ENCODE measurements at regions not wholly inside any gene's neighbourhood (a gene's known extent, or its start where the extent isn't known, plus 50 kb on each side); places are given as distances from the start of the nearest gene placed in this dataset.
"Not testable (repeated sequence)": the region's sequence is repeated elsewhere in the genome, so short reads cannot be mapped to it uniquely, and the experiment has no call there.

DNA sequence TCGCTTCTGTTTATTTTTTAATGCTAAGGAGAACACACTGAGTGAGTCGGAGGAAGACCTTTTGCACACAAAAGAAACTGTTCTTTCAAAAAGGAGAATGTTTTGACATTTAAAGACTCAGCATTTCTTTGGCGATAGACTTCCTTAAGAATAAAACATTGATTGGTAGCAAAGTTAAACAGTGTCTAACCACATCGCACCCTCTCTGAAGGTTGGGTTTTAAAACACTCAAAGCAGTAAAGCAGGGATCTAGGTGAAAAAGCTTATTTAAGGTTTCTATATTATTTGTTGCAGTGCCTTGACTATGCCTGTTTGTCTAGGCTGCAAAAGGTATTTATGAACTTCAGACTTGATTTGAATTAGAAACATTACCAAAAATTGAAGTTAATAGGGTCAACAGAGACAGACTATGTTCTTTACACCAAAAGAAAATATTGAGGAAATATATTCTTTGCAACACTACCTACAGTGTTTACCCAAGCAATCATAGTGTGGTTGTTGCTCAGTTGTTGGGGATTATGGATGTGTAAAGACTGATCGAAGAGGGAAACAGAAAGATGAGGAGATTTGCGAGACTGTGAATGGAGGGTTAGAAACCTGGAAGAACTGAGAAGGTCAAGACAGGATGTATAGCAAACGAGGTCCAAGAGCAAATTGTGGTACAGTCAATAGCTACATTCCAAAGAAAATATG is 297.8 kb upstream of the SLC39A10 start:
- DNase-seq (ENCODE audit: low read depth, low spot score), result no peak

DNA sequence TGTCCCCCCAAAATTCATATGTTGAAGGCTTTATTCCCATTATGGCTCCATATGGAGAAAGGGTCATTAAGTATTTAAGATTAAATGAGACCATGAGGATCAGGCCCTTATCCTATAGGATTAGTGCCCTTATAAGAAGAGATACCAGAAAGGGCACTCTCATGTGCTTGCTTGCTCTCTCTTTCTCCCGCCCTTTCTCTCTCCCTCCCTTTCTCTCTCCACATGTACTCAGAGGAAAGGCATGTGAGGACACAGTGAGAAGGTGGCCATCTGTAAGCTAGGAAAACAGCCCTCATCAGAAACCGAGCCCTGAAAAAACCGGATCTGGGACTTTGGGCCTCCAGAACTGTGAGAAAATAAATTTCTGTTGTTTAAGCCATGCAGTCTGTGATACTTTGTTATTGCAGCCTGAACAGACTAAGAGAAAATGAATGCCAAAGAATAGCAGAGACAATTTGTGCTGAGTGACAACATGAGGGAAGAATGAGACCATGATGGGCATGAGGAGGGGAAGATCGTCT is 300.0 kb upstream of the SLC39A10 start:
- no peak for DNase-seq (ENCODE audit: low read depth, low spot score)

DNA sequence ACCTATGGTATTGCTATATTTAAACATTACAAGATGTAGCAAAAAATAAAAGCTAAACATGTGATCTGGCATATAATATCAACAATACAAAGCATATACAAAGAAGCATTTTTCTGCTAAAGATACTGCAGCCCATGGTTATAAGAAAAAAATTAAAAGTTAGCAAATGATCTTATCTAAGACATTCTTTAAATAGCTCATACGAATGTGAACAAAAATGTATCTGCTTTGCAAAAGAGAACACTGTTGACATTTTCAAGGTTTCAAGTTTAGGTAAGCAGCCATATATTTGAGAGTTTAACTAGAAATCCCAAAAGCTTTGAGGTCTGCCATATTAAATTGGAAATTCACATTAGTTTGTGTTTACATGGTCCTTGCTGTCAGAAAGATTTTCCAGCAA is 301.0 kb upstream of the SLC39A10 start:
- DNase-seq (ENCODE audit: low read depth, low spot score), result no peak

DNA sequence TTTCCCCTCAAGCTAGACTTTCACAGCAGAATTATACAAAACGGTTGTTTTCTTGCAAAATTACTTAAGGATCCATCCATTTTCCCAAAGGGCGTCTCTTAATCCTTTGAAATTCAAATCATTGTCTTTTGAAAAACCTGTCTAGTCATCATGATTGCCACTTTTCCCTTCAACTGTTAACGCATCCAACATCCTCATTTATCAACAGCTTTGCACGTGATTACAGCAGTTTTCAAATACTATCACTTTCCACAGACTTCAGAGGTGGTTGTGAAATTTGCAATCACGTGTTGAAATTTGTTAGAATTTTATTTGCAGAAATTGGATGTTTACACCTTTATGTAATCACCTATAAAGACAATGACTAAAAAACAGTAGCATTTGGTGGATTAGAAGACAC is 304.4 kb upstream of the SLC39A10 start:
- no peak for DNase-seq (ENCODE audit: low read depth, low spot score)

DNA sequence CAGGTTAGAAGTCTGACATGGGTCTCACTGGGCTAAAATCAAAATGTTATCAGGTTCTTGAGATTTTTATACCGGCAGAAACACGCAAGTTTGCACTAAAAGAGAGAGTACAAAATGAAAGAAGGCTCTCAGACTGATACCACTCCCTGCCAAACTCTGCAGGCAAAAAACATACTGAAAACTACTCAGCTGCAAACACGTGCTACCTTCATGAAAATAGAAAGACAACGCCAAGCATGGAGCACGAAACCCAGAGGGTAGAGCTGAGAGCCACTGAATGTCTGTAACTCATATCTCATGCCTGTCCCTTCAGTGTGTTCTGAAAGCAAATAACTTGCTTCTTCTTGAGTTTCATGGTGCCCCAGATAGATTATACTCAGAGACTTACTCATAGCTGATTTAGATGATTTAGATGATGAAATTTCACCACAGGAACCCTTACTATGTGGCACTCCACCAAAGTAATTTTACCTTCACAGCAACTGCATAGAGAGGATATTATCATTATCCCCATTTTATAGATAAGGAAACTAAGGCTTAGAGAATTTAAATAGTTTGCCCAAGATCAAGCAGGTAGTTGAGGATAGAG is 313.0 kb upstream of the SLC39A10 start:
- DNase-seq (ENCODE audit: low read depth, low spot score), result no peak

DNA sequence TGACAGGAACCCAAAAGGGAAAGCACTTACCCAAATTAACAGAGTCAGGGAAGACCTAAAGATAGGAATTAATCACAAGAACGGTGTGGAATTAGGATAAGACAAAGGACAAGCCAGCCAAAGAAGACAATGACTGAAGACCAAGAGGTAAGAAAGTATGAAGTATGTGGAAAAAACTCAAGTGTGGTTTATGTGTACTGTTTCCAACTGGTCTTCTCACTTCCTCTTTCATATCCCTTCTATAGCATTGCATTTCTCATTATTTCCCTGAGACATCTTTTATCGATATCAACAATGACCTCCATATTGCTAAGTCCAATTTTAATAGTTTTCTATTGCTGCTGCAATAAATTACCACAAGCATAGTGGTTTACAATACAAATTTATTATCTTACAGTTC is 313.5 kb upstream of the SLC39A10 start:
- DNase-seq (ENCODE audit: low read depth, low spot score), result no peak

DNA sequence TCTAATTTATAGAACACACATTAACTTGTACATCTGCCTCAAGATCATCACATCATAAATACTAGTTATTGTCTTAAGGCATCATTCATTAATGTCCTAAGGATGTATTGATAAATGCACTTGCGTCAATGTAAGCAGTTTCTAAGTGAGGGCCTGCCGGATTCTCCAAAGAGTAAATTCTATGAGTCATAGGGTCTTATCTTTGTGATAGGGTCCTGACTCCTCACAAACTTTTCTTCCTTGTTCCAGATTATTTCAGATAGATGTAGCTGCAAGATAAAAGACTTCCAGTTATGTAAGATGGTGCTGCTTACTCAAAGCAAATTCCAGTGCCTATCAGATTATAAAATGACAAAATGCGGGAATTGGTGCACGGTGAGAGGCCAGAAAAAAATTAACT is 315.0 kb upstream of the SLC39A10 start:
- no peak for DNase-seq (ENCODE audit: low read depth, low spot score)

DNA sequence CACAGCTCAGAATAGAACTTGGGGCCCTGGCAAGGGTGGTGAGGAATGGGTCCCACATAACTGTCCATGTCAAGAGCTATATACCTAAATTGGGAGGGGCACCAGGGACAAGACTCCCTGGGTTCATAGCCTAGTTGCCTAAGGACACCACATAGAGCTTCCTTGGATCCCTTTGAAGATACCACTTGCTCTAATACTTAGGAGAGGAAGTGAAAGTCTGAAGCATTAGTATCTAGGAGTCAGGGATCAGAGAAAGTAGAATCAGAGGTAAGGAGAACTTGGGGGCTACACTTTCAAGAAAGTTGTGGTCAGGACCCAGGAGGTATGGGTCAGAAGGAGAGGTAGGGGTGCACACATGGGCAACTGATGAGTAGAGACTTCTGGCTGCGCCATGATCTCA is 318.2 kb upstream of the SLC39A10 start:
- no peak for DNase-seq (ENCODE audit: low read depth, low spot score)

DNA sequence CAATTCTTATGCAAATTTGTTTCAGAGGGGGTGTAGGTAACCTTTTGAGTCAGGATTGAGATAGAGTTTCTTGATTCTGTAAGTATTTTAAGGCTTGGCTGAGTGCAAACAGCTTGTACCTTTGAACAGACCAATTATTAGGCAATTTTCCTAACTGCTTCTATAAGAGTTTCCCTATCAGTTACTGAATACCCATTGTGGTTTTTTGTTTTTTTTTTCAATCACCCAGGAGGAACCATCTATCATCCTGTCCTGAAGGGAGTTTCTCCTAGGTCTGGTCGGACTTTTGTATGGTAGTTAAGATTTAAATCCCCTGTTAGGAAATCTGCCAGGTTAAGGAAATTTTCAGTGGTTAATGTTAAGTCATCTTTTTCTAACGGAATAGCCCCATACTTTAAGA is 319.4 kb upstream of the SLC39A10 start:
- no peak for DNase-seq (ENCODE audit: low read depth, low spot score)

DNA sequence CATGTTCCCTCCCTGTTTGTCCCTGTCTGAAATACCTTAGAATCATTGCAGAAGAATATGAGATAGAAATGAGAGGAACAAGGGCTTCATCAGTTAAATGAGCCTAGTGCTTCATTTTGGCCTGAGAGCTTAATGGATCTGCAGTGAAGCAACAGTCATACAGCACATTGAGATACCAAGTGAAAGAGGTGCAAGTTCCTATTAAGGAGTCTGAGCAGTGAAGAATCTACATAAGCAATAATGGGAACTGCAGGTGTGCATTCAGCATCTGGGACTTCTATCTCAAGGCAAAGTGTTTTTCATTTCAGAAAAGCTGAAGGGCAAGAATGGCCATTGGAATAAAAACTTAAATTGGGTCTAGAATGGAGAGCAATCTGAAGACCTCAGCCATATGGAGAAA is 323.2 kb upstream of the SLC39A10 start:
- DNase-seq (ENCODE audit: low read depth, low spot score), result no peak

DNA sequence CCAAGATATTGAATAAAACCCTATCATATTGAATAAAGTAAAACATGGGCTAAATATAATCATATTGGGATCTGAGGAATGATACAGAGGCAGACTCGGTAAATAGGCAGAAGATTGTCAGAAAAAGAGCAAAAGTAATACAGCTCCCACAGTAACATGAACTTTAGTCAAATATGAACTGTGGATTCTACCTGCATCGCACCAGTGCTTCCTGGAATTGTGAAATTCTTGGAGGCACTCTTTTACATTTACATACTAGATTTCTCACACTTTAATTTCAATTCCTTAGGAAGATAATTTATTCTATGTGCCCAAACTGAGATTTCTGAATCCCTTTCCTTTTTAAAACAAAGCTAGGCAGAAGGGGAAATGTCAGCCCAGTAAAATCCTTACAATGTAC is 325.1 kb upstream of the SLC39A10 start:
- DNase-seq (ENCODE audit: low read depth, low spot score), result no peak

DNA sequence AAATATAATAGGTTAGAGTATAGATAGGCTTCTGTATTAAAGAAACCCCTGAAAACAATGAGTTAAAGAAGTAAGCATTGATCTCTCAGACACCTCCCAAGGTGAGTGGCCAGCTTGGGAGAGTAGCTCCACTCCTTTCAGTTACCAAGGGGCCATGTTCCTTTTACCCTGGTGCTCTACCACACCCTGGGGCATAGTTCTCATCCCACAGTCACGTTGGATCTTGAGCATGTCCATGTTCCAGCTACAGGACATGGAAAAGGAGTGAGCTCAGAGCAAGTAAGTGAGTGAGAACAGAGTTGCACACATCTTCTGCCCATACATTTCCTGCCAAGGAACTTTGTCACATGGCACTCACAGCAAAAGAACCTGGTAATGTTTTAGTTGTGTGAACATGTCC is 325.9 kb upstream of the SLC39A10 start:
- no peak for DNase-seq (ENCODE audit: low read depth, low spot score)

DNA sequence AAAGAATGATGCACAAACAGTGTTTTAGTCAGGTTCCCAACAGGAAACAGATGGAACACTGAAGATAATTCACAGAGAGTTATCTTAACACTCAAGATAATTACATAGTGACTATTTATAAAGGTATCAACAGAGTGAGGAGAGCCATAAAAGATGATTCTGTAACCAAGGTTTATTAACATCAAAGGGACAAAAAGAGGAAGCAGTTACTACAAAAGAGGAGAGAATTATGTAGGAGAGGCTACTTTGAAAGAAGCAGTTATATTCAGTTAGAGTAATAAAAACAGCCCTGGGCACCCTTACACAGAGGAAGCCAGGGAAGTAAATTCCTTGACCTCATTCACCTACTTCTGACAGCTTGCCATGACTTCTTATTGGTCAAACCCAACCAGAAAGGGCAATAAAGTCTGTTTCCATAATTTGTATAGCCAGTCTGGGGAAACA is 326.5 kb upstream of the SLC39A10 start:
- DNase-seq (ENCODE audit: low read depth, low spot score), result no peak

DNA sequence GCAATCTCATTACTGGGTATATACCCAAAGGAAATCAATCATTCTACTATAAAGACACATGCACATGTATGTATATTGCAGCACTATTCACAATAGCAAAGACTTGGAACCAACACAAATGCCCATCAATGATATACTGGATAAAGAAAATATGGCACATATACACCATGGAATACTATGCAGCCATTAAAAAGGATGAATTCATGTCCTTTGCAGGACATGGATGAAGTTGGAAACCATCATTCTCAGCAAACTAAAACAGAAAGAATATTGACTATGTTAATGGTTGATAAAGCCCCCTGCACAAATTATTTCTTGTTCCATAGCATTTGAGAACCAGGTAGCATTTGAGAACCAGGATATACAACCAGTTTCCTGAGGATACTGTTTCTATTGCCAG is 327.2 kb upstream of the SLC39A10 start:
- not testable (repeated sequence) for DNase-seq (ENCODE audit: low read depth, low spot score)

DNA sequence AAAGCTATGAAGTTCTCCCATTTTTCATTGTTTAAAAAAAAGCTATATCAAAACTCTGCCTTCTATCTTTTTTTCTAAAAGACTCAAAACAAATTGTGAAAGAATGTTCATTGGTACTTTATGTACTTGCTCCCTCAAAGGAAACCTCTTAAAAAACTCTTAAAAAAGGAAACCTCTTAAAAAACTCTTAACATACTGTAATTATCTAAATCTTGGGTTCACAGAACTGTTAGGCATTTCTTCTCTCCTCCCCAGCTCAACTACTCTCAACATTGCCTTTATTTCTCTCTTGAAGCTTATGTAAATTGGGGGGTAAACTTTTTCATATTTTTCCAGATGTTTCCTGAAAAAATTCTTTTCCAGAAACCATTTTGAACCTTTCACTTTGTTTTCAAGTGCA is 330.5 kb upstream of the SLC39A10 start:
- DNase-seq (ENCODE audit: low read depth, low spot score), result no peak

DNA sequence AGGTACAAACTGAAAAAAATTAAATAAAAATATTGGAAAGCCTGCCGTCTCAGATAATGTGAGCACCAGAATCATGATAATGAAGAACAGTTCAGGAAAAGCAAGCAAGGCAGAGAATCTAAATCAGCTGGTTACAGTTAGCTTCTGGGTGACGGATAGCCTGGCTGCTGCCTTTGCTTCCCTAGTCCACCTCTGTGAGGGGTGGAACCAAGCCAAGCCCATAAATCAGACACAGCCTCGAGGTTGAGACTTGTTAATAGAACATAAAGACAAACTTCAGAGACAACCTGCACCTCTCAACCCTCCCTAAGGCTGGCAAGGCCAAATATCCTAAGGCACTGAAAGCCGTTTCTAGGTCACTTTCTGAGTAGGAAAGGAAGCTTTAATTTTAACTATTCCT is 334.7 kb upstream of the SLC39A10 start:
- DNase-seq (ENCODE audit: low read depth, low spot score), result no peak

DNA sequence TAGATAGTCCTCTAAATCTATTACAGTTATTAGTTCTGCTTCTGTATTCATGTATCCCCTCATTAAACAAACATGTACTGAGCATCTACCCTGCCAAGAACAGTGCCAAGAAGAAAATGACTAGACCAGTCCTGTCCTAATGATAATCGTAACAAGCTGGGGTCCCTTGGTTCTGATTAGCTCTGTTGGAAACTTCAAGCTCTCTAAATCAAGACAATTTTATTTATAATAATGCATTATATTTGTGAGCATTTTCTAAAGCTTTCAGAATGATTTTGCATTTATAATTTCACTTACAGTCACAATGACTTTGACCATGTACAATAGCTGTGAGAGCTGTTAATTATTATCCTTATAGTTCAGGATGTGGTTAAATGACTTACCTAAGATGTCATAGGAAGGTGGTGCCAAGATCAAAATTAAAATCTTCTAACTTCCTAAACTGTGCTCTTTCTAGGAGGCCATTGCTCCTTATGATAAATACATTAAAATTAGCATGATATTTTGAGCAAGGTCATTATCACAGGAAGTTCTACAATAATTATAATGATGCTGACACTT is 336.5 kb upstream of the SLC39A10 start:
- no peak for DNase-seq (ENCODE audit: low read depth, low spot score)

DNA sequence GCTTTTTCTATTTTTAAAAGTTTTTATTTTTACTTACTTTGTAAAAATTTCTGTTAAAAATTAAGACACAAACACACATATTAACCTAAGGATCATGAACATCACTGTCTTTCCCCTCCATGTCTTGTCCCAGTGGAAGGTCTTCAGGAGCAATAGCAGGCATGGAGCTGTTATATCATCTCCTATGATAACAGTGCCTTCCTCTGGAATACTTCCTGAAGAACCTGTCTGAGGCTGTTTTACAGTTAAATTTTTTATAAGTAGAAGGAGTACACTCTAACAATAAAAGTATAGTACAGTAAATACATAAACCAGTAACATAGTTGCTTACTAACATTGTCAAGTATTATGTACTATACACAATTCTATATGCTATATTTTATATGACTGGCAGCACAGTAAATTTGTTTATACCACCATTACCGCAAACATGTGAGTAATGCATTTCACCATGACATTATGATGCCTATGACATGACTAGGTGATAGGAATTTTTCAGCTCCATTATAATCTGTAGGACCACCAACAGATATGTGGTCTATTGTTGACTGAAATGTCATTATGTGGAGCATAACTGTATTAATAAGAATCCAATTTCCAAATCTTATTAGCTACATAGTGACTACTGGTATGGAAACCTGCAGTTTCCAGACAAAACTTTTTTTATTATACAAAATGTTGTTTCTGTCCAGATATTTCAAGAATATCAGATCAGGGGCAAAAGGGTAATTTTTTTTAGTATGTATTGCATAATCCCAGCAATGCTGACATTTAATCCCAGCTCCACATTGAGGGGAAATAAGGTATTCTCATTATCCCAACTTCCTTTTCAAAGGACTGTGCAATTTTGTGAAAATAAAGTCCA is 337.2 kb upstream of the SLC39A10 start:
- DNase-seq (ENCODE audit: low read depth, low spot score), result no peak

DNA sequence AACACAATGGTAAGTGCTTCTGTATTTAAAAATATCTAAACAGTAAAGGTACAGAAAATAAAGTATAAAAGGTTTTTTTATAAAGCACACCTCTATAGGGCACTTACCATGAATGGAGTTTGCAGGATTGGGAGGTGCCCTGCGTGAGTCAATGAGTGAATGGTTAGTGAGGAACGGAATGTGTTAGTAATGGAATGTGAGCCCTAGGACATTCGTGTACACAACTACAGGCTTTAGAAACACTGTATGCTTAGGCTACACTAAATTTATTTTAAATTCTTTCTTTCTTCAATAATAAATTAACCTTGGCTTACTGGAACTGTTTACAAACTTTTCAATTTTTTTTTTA is 337.9 kb upstream of the SLC39A10 start:
- DNase-seq (ENCODE audit: low read depth, low spot score), result no peak

DNA sequence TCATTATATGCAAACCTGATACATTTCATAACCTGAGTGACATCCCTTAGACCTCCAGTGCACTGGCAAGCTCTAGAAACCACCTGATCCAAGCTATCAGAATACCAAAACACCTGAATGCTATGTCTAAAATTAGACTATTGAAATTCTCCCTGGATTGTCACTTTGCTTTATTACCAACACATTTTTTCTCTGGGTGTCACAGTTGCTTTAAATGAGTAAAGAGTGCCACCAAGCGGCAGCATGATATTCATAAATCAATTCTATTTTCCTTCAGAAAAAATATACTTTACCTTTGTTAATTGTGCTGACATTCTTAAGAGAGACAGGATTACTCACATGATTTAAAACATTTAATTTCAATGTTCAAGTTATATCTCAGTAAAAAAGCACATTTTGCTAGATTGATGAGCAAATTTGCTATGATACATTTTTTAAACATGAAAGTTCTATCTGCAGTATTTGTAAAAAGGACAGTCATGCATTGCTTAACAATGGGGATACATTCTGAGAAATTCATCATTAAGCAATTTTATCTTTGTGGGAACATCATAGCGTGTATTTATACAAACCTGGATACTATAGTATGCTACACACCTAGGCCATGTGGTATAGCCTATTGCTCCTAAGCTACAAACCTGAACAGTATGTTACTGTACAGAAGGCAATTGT is 338.4 kb upstream of the SLC39A10 start:
- no peak for DNase-seq (ENCODE audit: low read depth, low spot score)

DNA sequence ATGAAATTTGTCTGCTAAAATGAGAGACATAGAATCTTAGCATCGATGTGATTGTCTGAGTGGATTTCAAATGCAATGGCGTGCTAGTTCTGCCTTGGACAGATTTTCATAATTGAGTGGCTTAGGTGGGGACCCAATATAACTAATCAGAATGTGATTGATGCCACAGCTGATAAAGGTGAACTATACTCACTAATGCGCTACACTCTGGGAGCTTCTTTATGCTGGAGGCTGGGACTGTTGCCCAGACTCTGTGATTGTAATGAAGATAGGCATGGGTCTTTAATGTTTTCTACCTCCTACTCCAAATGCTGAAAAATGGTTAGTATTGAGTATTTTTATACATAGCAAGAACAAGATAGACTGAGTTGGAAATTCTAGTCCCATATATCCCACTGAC is 339.5 kb upstream of the SLC39A10 start:
- no peak for DNase-seq (ENCODE audit: low read depth, low spot score)

DNA sequence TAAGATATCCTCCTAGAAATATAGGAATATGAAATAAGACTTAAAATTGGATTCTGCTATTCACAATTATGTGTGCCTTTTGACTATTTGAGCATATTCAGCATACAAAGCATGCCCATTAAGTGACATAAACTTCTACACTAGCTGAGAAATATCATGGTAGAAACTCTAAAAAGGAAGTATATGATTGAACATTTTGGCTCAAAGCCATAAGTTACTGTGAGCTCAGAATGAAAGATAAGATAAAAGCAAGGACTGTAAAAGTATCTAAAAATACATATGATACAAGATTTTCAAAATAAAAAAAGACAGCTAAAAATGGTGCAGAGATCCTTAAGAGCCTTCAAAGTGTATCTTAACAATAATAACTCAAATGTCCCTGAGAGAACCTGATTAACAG is 340.5 kb upstream of the SLC39A10 start:
- no peak for DNase-seq (ENCODE audit: low read depth, low spot score)

Measured in activated CD4-positive, CD25-positive, alpha-beta regulatory T cell treated with anti-CD3 and anti-CD28 coated beads, Interleukin-2, amount 50 U/mL, for 16 hours (primary cell).